Tibial nerve (tissue), 4 donors: ENCODE measurements at regions not wholly inside any gene's neighbourhood (a gene's known extent, or its start where the extent isn't known, plus 50 kb on each side); places are given as distances from the start of the nearest gene placed in this dataset.

Source experiments
- EP300 ChIP-seq, 2 donors: sonication (generic); formaldehyde crosslinking; IDR thresholded peaks; one replicate each; pipeline ENCODE4 v1.6.1; 2017; ENCODE audit warnings: antibody characterized with exemption in 2 of 2, mild to moderate bottlenecking in 1 of 2
- POLR2A ChIP-seq, 2 donors: fragments of 450-650 bp; IDR thresholded peaks; one replicate each; pipeline ENCODE4 v1.6.1; 2017; ENCODE audit warnings: antibody characterized with exemption in 2 of 2, mild to moderate bottlenecking in 2 of 2, moderate library complexity in 2 of 2
- TF ChIP-seq, protein P1 (sequence below), 5 experiments: fragments of 200-600 bp in 3 of 5; fragments of 450-650 bp in 2 of 5; sonication (generic) in 3 of 5; IDR thresholded peaks; one replicate each; pipeline ENCODE4 v1.5.1; 2016 to 2019; ENCODE audit warnings: antibody characterized with exemption in 5 of 5, mild to moderate bottlenecking in 3 of 5, moderate library complexity in 2 of 5

GRCh38 chr5:10064546-10065195 is 185.0 kb downstream of the ATPSCKMT start:
- no peak for TF ChIP-seq POLR2A (IDR thresholded peaks at IDR 0.05)
- TF ChIP-seq, protein P1, sequence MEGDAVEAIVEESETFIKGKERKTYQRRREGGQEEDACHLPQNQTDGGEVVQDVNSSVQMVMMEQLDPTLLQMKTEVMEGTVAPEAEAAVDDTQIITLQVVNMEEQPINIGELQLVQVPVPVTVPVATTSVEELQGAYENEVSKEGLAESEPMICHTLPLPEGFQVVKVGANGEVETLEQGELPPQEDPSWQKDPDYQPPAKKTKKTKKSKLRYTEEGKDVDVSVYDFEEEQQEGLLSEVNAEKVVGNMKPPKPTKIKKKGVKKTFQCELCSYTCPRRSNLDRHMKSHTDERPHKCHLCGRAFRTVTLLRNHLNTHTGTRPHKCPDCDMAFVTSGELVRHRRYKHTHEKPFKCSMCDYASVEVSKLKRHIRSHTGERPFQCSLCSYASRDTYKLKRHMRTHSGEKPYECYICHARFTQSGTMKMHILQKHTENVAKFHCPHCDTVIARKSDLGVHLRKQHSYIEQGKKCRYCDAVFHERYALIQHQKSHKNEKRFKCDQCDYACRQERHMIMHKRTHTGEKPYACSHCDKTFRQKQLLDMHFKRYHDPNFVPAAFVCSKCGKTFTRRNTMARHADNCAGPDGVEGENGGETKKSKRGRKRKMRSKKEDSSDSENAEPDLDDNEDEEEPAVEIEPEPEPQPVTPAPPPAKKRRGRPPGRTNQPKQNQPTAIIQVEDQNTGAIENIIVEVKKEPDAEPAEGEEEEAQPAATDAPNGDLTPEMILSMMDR (IDR thresholded peaks at IDR 0.05) = no peak
- no peak for TF ChIP-seq EP300 (IDR thresholded peaks at IDR 0.05)
